Kidney epithelial cell (primary cell): ENCODE measurements at regions not wholly inside any gene's neighbourhood (a gene's known extent, or its start where the extent isn't known, plus 50 kb on each side); places are given as distances from the start of the nearest gene placed in this dataset.

Experiments used
- DNase-seq: peaks from one replicate; pipeline ENCODE4 v3.0.0-alpha.2; 2010; ENCODE audit warnings: low read depth
- H3K27me3 ChIP-seq: 2 replicates; pipeline ENCODE4 v1.6.0; 2011; ENCODE audit warnings: low read length; ENCODE audit not compliant: control insufficient read depth, insufficient read depth
- H3K36me3 ChIP-seq: 2 replicates; pipeline ENCODE4 v1.5.1; 2011; ENCODE audit warnings: low read length; ENCODE audit not compliant: control insufficient read depth, insufficient read depth
- H3K4me3 ChIP-seq: 2 replicates; pipeline ENCODE4 v1.5.1; 2011; ENCODE audit warnings: low read depth, mild to moderate bottlenecking, control low read depth, low read length
- TF ChIP-seq, protein P1 (sequence below): IDR thresholded peaks from 2 replicates; pipeline ENCODE4 v1.5.1; 2011; ENCODE audit warnings: mild to moderate bottlenecking, moderate library complexity, low read length, control low read depth, inconsistent platforms; ENCODE audit not compliant: insufficient read depth, poor library complexity, severe bottlenecking

GRCh38 chr4:146998157-146998556, 52.5 kb upstream of the TTC29 start:
- Histone ChIP-seq H3K36me3 (no peaks in the 10 kb centered on the region), H3K27me3 (no peaks in the 10 kb centered on the region), H3K4me3 (no peak overlapping the region)
- TF ChIP-seq, protein P1, sequence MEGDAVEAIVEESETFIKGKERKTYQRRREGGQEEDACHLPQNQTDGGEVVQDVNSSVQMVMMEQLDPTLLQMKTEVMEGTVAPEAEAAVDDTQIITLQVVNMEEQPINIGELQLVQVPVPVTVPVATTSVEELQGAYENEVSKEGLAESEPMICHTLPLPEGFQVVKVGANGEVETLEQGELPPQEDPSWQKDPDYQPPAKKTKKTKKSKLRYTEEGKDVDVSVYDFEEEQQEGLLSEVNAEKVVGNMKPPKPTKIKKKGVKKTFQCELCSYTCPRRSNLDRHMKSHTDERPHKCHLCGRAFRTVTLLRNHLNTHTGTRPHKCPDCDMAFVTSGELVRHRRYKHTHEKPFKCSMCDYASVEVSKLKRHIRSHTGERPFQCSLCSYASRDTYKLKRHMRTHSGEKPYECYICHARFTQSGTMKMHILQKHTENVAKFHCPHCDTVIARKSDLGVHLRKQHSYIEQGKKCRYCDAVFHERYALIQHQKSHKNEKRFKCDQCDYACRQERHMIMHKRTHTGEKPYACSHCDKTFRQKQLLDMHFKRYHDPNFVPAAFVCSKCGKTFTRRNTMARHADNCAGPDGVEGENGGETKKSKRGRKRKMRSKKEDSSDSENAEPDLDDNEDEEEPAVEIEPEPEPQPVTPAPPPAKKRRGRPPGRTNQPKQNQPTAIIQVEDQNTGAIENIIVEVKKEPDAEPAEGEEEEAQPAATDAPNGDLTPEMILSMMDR: no peak
- no peak for DNase-seq

DNA sequence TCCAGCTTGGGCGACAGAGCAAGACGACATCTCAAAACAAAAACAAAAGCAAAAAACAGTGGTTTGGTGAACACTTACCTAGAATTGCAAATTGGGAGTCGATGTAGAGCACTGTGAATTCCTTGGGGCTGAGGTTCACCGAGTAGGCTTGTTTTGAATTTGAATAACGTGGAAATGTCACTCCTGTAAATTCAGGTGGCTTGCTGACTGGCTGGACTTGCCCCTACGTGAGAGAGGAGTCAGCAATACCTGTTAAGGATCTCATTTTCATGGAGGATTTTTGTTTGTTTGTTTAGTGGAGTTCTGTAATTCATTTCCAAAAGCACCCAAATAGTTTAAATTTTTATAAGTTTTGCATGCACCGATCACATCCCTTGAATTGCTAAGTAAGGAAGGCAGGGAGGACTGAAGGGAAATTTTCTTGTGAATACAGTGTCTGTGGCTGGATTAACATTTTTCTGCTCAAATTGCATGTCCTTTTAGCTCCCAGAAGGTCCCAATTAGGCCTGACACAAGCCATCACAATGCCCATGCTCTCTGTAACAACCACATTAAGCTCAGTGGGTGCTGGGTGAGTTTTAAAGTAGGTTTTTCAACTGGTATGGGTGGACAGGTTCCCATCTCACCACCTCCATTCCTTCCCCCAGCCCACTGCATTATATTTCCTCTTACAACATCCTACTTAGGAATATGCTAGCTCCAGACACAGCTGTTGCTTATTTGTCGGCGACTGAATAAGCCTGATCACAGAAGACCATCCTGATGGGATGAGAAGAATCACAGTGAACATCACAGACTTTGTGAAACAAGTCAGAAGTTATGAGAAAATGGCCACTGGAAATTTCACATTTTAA, 58.5 kb upstream of the TTC29 start:
- TF ChIP-seq, protein P1: no peak
- Histone ChIP-seq H3K4me3 (no peak overlapping the region), H3K27me3 (no peaks in the 10 kb centered on the region), H3K36me3 (no peaks in the 10 kb centered on the region)
- no peak for DNase-seq

DNA sequence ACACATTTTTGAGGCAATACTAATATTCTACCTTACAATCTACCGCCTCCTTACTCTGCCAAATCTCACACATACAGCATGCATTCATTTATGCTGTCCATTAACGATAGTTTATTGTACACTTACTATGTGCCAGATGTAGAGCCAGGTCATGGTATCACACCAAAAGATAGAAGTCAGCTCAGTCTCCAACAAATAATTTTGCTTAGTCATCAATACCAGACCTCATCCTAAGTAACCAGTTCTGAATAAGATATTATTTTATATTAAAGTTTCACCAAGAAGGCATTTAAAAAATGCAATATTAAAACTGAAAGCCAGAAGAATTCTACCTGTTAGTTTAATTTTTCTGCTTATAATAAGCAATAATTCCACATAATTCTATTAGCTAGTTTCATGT, 60.6 kb upstream of the TTC29 start:
- DNase-seq: no peak
- TF ChIP-seq, protein P1: no peak
- no peaks in the 10 kb centered on the region for H3K27me3 ChIP-seq
- H3K36me3 ChIP-seq: no peaks in the 10 kb centered on the region
- no peak overlapping the region for H3K4me3 ChIP-seq

GRCh38 chr4:147009875-147010274, 64.2 kb upstream of the TTC29 start:
- TF ChIP-seq, protein P1: no peak
- H3K4me3 ChIP-seq: no peak overlapping the region
- no peak for DNase-seq
- H3K36me3 ChIP-seq: no peaks in the 10 kb centered on the region
- no peaks in the 10 kb centered on the region for H3K27me3 ChIP-seq

- H3K36me3 ChIP-seq: no peaks in the 10 kb centered on the region
- DNase-seq: no peak
These were observed 65.7 kb upstream of the TTC29 start for GRCh38 chr4:147011411-147011810.

More at GRCh38 chr4:147011411-147011810, 65.7 kb upstream of the TTC29 start:
- Histone ChIP-seq H3K4me3 (no peak overlapping the region), H3K27me3 (no peaks in the 10 kb centered on the region)
- TF ChIP-seq, protein P1: no peak
